ENCODE measurements at regions not wholly inside any gene's neighbourhood (a gene's known extent, or its start where the extent isn't known, plus 50 kb on each side); places are given as distances from the start of the nearest gene placed in this dataset.
"Not testable (repeated sequence)": the region's sequence is repeated elsewhere in the genome, so short reads cannot be mapped to it uniquely, and the experiment has no call there.

- no peak overlapping the region for H3K27ac ChIP-seq (ENCODE audit: low read length)
- no peaks in the 10 kb centered on the region for H3K27me3 ChIP-seq (ENCODE audit: control insufficient read depth, insufficient read depth, low read length)
- H3K36me3 ChIP-seq (ENCODE audit: control insufficient read depth, insufficient read depth, low read length): no peaks in the 10 kb centered on the region
- no peak overlapping the region for H3K4me3 ChIP-seq (ENCODE audit: low read length)
- whole genome bisulfite sequencing (ENCODE audit: insufficient coverage): no CpG with 5 or more reads among the region's 1 CpG
- no peaks in the 10 kb centered on the region for H3K4me1 ChIP-seq (ENCODE audit: control insufficient read depth, insufficient read depth, low read length)
- H3K9me3 ChIP-seq (replicated peaks; ENCODE audit: control insufficient read depth, low read depth, low read length): peaks cover 4% of the 10 kb centered on the region
- no peak for DNase-seq
Measured at GRCh38 chr1:229905652-229906051, 161.4 kb upstream of the GALNT2 start.

GRCh38 chr1:229907884-229908638, 159.0 kb upstream of the GALNT2 start:
- Histone ChIP-seq H3K9me3 (replicated peaks; ENCODE audit: control insufficient read depth, low read depth, low read length) (no peaks in the 10 kb centered on the region), H3K36me3 (ENCODE audit: control insufficient read depth, insufficient read depth, low read length) (no peaks in the 10 kb centered on the region), H3K27ac (ENCODE audit: low read length) (no peak overlapping the region), H3K4me1 (ENCODE audit: control insufficient read depth, insufficient read depth, low read length) (no peaks in the 10 kb centered on the region), H3K4me3 (ENCODE audit: low read length) (no peak overlapping the region), H3K27me3 (ENCODE audit: control insufficient read depth, insufficient read depth, low read length) (no peaks in the 10 kb centered on the region)
- no peak for DNase-seq
- 40% methylated on average over 2 of the region's 7 CpGs for WGBS (ENCODE audit: insufficient coverage)

- no peaks in the 10 kb centered on the region for H3K9me3 ChIP-seq (replicated peaks; ENCODE audit: control insufficient read depth, low read depth, low read length)
Measured at GRCh38 chr1:229908689-229909088, 158.3 kb upstream of the GALNT2 start.

DNA sequence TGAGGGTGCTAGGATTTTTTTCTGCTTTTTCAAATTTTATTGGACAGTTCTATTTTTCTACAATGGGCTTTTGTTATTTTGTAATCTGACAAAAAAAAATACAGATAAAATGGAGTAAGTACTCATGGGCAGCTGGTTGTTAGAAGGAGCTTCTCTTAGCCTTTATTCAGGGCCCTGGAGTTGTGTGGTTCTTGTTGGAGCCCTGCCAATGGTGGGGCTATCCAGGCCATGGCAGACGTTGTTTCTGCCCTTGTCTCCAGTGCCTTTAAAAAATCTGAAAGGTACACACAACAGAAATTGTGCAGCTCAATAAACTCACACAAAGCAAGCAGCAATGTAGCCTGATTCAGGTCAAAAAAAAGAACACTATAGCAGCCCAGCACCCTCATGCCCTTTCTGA, 153.5 kb upstream of the GALNT2 start:
- no peak for DNase-seq
- Histone ChIP-seq H3K27me3 (ENCODE audit: control insufficient read depth, insufficient read depth, low read length) (no peaks in the 10 kb centered on the region), H3K27ac (ENCODE audit: low read length) (no peak overlapping the region), H3K4me1 (ENCODE audit: control insufficient read depth, insufficient read depth, low read length) (no peaks in the 10 kb centered on the region), H3K4me3 (ENCODE audit: low read length) (no peak overlapping the region), H3K9me3 (replicated peaks; ENCODE audit: control insufficient read depth, low read depth, low read length) (no peaks in the 10 kb centered on the region), H3K36me3 (ENCODE audit: control insufficient read depth, insufficient read depth, low read length) (no peaks in the 10 kb centered on the region)
- WGBS (ENCODE audit: insufficient coverage): 0% methylated on average over 1 of the region's 1 CpG

More at GRCh38 chr1:229908689-229909088, 158.3 kb upstream of the GALNT2 start:
- Histone ChIP-seq H3K36me3 (ENCODE audit: control insufficient read depth, insufficient read depth, low read length) (no peaks in the 10 kb centered on the region), H3K27ac (ENCODE audit: low read length) (no peak overlapping the region), H3K27me3 (ENCODE audit: control insufficient read depth, insufficient read depth, low read length) (no peaks in the 10 kb centered on the region), H3K4me1 (ENCODE audit: control insufficient read depth, insufficient read depth, low read length) (no peaks in the 10 kb centered on the region), H3K4me3 (ENCODE audit: low read length) (no peak overlapping the region)
- 69% methylated on average over 2 of the region's 4 CpGs for WGBS (ENCODE audit: insufficient coverage)
- DNase-seq: no peak

- DNase-seq; H3K27me3 ChIP-seq (ENCODE audit: control insufficient read depth, insufficient read depth, low read length); H3K27ac ChIP-seq (ENCODE audit: low read length); H3K4me1 ChIP-seq (ENCODE audit: control insufficient read depth, insufficient read depth, low read length); H3K36me3 ChIP-seq (ENCODE audit: control insufficient read depth, insufficient read depth, low read length); H3K4me3 ChIP-seq (ENCODE audit: low read length); H3K9me3 ChIP-seq (replicated peaks; ENCODE audit: control insufficient read depth, low read depth, low read length): not testable (repeated sequence)
- WGBS (ENCODE audit: insufficient coverage): 96% methylated on average over 4 of the region's 10 CpGs
Measured at GRCh38 chr1:229919488-229919887, 147.6 kb upstream of the GALNT2 start.

DNA sequence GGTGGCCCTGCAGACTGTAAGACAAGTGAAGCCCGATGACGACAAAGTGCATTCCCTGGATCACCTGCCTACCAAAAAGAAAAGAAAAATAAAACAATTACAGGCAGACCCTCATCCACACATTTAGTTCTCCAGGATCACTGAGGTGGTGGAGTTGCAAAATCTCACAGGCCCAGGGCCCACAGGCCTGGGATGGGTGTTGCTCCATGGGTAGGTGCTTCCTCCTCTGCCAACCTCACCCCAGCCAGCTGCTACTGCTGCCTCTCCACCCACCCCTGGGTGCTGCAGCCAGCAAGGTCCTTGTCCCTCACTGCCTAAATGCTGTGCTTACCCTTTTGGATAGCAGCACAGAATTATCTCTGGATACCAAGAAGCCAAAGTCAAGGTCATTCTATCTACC, 146.4 kb upstream of the GALNT2 start:
- Histone ChIP-seq H3K27ac (ENCODE audit: low read length) (no peak overlapping the region), H3K4me1 (ENCODE audit: control insufficient read depth, insufficient read depth, low read length) (no peaks in the 10 kb centered on the region), H3K36me3 (ENCODE audit: control insufficient read depth, insufficient read depth, low read length) (no peaks in the 10 kb centered on the region), H3K9me3 (replicated peaks; ENCODE audit: control insufficient read depth, low read depth, low read length) (no peaks in the 10 kb centered on the region), H3K27me3 (ENCODE audit: control insufficient read depth, insufficient read depth, low read length) (no peaks in the 10 kb centered on the region), H3K4me3 (ENCODE audit: low read length) (no peak overlapping the region)
- WGBS (ENCODE audit: insufficient coverage): no CpG with 5 or more reads among the region's 2 CpGs
- DNase-seq: no peak

DNA sequence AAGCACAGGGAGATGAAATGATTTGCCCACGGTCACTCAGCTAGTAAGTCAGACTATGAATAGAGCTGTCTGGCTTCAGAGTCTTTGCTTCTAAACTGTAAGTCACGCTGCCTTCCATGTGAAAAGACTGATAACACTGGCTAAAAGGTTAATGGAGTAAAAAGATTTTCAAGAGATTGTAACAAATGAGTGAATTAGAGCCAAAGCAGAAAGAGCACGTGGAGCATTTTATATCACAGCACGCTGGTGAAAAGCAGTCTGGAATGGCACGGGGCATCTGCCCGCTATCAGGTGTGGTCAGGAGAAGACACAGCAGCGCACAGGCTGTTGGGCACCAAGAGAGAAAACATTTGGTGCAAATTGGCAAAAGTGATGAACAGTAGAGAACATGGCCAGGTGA, 144.8 kb upstream of the GALNT2 start:
- H3K4me1 ChIP-seq (ENCODE audit: control insufficient read depth, insufficient read depth, low read length): no peaks in the 10 kb centered on the region
- 89% methylated on average over 7 of the region's 7 CpGs for WGBS (ENCODE audit: insufficient coverage)
- no peak overlapping the region for H3K27ac ChIP-seq (ENCODE audit: low read length)
- DNase-seq: no peak
- H3K4me3 ChIP-seq (ENCODE audit: low read length): no peak overlapping the region
- H3K9me3 ChIP-seq (replicated peaks; ENCODE audit: control insufficient read depth, low read depth, low read length): no peaks in the 10 kb centered on the region
- no peaks in the 10 kb centered on the region for H3K36me3 ChIP-seq (ENCODE audit: control insufficient read depth, insufficient read depth, low read length)
- H3K27me3 ChIP-seq (ENCODE audit: control insufficient read depth, insufficient read depth, low read length): no peaks in the 10 kb centered on the region

DNA sequence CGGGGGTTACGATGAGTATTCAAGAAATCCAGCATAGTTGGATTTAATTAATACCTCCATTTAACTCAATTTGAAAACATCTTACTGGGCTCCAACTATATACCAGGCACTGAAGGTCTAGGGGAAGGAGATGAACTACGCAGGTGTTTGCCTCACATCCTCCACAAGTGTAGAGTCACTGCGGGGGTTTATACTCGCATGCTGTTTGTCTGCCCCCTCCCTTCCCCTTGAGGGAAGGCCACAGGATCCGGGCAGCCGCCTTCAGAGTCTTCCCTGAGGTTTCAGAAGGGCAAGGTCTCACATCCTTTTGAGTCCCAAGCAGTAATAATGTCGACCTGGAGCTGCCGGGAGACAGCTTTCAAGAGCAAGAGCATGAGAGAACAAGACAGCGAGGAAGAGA, 142.4 kb upstream of the GALNT2 start:
- no peaks in the 10 kb centered on the region for H3K36me3 ChIP-seq (ENCODE audit: control insufficient read depth, insufficient read depth, low read length)
- H3K27me3 ChIP-seq (ENCODE audit: control insufficient read depth, insufficient read depth, low read length): no peaks in the 10 kb centered on the region
- no peaks in the 10 kb centered on the region for H3K9me3 ChIP-seq (replicated peaks; ENCODE audit: control insufficient read depth, low read depth, low read length)
- H3K27ac ChIP-seq (ENCODE audit: low read length): no peak overlapping the region
- no peaks in the 10 kb centered on the region for H3K4me1 ChIP-seq (ENCODE audit: control insufficient read depth, insufficient read depth, low read length)
- no peak overlapping the region for H3K4me3 ChIP-seq (ENCODE audit: low read length)
- no peak for DNase-seq
- WGBS (ENCODE audit: insufficient coverage): 45% methylated on average over 4 of the region's 10 CpGs

DNA sequence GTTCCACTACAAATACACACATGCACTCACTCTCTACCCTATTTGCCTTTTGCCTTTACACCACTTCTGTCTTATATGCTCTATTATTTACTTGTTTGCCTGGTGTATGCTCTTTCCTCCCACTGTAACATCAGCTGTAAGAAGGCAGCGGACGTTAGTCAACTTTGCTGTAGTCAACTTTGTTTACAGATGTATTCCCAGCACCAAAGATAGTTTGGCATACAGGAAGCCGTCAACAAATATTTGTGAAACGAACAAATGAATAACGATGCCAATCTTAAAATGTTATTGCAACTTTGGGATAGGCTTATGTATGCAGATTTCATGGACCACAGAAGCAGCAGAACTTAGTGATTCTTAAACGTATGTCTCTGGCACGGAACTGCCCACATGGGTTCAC, 138.3 kb upstream of the GALNT2 start:
- Histone ChIP-seq H3K27me3 (ENCODE audit: control insufficient read depth, insufficient read depth, low read length) (no peaks in the 10 kb centered on the region), H3K4me1 (ENCODE audit: control insufficient read depth, insufficient read depth, low read length) (no peaks in the 10 kb centered on the region), H3K9me3 (replicated peaks; ENCODE audit: control insufficient read depth, low read depth, low read length) (no peaks in the 10 kb centered on the region), H3K36me3 (ENCODE audit: control insufficient read depth, insufficient read depth, low read length) (no peaks in the 10 kb centered on the region), H3K4me3 (ENCODE audit: low read length) (no peak overlapping the region), H3K27ac (ENCODE audit: low read length) (no peak overlapping the region)
- WGBS (ENCODE audit: insufficient coverage): 81% methylated on average over 6 of the region's 7 CpGs
- DNase-seq: no peak

DNA sequence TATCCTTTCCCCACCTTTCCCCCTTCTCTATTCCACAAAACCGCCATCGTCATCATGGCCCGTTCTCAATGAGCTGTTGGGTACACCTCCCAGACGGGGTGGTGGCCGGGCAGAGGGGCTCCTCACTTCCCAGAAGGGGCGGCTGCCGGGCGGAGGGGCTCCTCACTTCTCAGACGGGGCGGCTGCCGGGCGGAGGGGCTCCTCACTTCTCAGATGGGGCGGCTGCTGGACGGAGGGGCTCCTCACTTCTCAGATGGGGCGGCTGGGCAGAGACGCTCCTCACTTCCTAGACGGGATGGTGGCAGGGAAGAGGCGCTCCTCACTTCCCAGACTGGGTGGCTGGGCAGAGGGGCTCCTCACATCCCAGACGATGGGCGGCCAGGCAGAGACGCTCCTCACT, 135.3 kb upstream of the GALNT2 start:
- H3K4me1 ChIP-seq (ENCODE audit: control insufficient read depth, insufficient read depth, low read length); DNase-seq; H3K9me3 ChIP-seq (replicated peaks; ENCODE audit: control insufficient read depth, low read depth, low read length); H3K27ac ChIP-seq (ENCODE audit: low read length); H3K4me3 ChIP-seq (ENCODE audit: low read length); H3K27me3 ChIP-seq (ENCODE audit: control insufficient read depth, insufficient read depth, low read length); H3K36me3 ChIP-seq (ENCODE audit: control insufficient read depth, insufficient read depth, low read length): not testable (repeated sequence)
- whole genome bisulfite sequencing (ENCODE audit: insufficient coverage): 95% methylated on average over 11 of the region's 21 CpGs

DNA sequence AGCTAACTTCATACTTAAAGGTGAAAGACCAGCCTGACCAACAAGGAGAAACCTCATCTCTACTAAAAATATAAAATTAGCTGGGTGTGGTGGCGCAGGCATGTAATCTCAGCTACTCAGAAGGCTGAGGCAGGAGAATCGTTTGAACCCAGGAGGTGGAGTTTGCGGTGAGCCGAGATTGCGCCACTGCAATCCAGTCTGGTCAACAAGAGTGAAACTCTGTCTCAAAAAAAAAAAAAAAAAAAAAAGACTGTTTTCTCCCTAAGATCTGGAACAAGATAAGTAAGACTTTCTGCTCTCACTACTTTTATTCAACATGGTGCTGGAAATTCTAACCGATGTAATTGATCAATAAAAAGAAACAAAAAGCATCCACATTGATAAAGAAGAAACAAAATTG, 131.9 kb upstream of the GALNT2 start:
- not testable (repeated sequence) for H3K27ac ChIP-seq (ENCODE audit: low read length); H3K4me1 ChIP-seq (ENCODE audit: control insufficient read depth, insufficient read depth, low read length); H3K36me3 ChIP-seq (ENCODE audit: control insufficient read depth, insufficient read depth, low read length); H3K4me3 ChIP-seq (ENCODE audit: low read length); H3K9me3 ChIP-seq (replicated peaks; ENCODE audit: control insufficient read depth, low read depth, low read length); DNase-seq; H3K27me3 ChIP-seq (ENCODE audit: control insufficient read depth, insufficient read depth, low read length)
- WGBS (ENCODE audit: insufficient coverage): 80% methylated on average over 4 of the region's 6 CpGs

Measured in muscle of leg (tissue), 3 donors.